ENCODE measurements at regions not wholly inside any gene's neighbourhood (a gene's known extent, or its start where the extent isn't known, plus 50 kb on each side); places are given as distances from the start of the nearest gene placed in this dataset.

- Histone ChIP-seq H4K8ac (replicated peaks; ENCODE audit: insufficient read length, low read depth, low read length) (no peak overlapping the region), H3T11ph (ENCODE audit: low read length) (no peak overlapping the region), H3K23ac (ENCODE audit: insufficient read length, low read depth, low read length) (no peak overlapping the region), H3K79me1 (ENCODE audit: insufficient read depth, low read depth, low read length, poor library complexity, severe bottlenecking) (no peaks in the 10 kb centered on the region), H3K23me2 (ENCODE audit: insufficient read length, low read depth, low read length, poor library complexity, severe bottlenecking) (no peaks in the 10 kb centered on the region), H3K9ac (ENCODE audit: extremely low read depth, insufficient read length, low read length) (no peak overlapping the region), H2AFZ (ENCODE audit: low read length) (no peak overlapping the region), H4K20me1 (ENCODE audit: control insufficient read depth, insufficient read depth, insufficient read length) (no peaks in the 10 kb centered on the region), H4K5ac (ENCODE audit: insufficient read length, low read depth, low read length) (no peak overlapping the region), H2BK15ac (ENCODE audit: low read depth, low read length) (no peak overlapping the region), H2BK20ac (ENCODE audit: low read depth, low read length, poor library complexity, severe bottlenecking) (no peak overlapping the region), H3K18ac (ENCODE audit: insufficient read length, low read depth, low read length) (no peak overlapping the region), H3K27ac (ENCODE audit: insufficient read length, low read depth, low read length) (no peak overlapping the region), H3K56ac (ENCODE audit: insufficient read length, low read depth, low read length) (no peak overlapping the region), H2BK12ac (ENCODE audit: insufficient read length, low read depth, low read length) (no peak overlapping the region), H2BK5ac (ENCODE audit: insufficient read length, low read length) (no peak overlapping the region), H2BK120ac (ENCODE audit: low read depth, low read length, poor library complexity, severe bottlenecking) (no peak overlapping the region), H3K4me1 (ENCODE audit: insufficient read depth, low read length) (peaks cover 6% of the 10 kb centered on the region; the same call in 1 of the 2 replicates), H3K14ac (ENCODE audit: insufficient read depth, low read length) (no peak overlapping the region), H4K91ac (ENCODE audit: insufficient read length, low read depth, low read length) (no peak overlapping the region), H2AK5ac (ENCODE audit: insufficient read length, low read length) (no peak overlapping the region), H3K9me3 (ENCODE audit: control insufficient read depth, low read depth, low read length) (peaks cover 4% of the 10 kb centered on the region), H3K27me3 (ENCODE audit: insufficient read depth, low read length) (no peaks in the 10 kb centered on the region), H3K4ac (ENCODE audit: low read depth, low read length) (no peak overlapping the region), H3K4me2 (ENCODE audit: insufficient read depth, insufficient read length, low read length) (no peak overlapping the region), H3K79me2 (ENCODE audit: insufficient read depth, low read length) (no peaks in the 10 kb centered on the region)
- Mint-ChIP-seq H3K4me1 (peaks cover 24 to 26% of the 10 kb centered on the region in 2 experiments), H3K27ac (no peak overlapping the region), H3K9me3 (peaks cover 8 to 9% of the 10 kb centered on the region in 2 experiments), H3K4me3 (no peak overlapping the region), H3K36me3 (ENCODE audit: insufficient read depth in 1 of 3, low read depth in 3 of 3) (peaks cover 3 to 10% (median 8%) of the 10 kb centered on the region in 3 experiments; a peak in 6 of 7 replicates), H3K27me3 (ENCODE audit: low read depth) (no peaks in the 10 kb centered on the region)
- DNase-seq = no peak
- no peak for TF ChIP-seq CTCF (conservative IDR thresholded peaks at IDR 0.05)
- no CpG with 5 or more reads among the region's 5 CpGs for WGBS (ENCODE audit: extremely low coverage, insufficient read length, low lambda C conversion rate)
Measured at GRCh38 chr20:16919841-16920240, 171.7 kb downstream of the OTOR start.

All from H9 (cell line).